ENCODE measurements at regions not wholly inside any gene's neighbourhood (a gene's known extent, or its start where the extent isn't known, plus 50 kb on each side); places are given as distances from the start of the nearest gene placed in this dataset.
"Not testable (repeated sequence)": the region's sequence is repeated elsewhere in the genome, so short reads cannot be mapped to it uniquely, and the experiment has no call there.

DNA sequence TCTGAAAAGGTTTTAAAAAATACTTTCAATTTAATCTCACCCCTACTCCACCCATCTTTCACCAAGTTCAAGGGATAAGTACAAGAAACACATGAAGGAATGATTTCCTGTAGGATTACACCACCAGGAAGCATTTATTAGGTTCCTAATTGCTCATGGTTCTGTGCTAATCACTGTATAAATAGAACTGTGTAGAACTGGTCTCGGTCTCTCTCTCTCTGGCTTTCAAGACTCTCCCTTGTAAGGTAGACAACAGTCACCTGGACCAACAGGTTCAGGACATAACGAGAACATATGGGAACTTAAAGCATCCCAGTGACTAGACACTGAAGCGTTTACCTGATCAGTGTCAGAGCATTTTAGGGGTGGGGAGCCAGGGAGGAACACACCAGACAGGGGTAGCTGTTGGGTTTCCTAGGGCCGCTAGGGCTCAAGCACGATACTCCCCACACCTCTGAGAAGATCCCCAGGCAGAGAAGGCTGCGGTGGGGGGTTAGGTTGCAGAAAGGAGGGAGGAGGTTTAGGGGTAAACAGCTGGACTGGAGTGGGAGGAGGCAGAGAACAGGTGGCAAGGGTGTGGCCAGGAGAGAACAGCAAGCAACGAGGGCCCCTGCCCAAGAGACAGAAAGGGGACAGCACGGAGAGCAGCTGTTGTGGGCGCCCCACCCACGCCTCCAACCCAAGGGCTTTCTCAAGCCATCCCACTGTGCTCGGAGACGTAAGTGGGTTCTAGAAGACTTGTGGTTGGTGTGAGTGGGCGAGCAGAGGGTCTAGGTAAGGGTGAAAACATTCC is 52.5 kb upstream of the USP6NL start:
- no peaks in the 10 kb centered on the region for H3K36me3 ChIP-seq (ENCODE audit: control insufficient read depth in 2 of 2, insufficient read depth in 2 of 2, low read length in 2 of 2)
- no peak overlapping the region for H3K9ac ChIP-seq (ENCODE audit: low read length in 2 of 2)
- no peaks in the 10 kb centered on the region for H3K9me3 ChIP-seq (ENCODE audit: control insufficient read depth in 2 of 2, low read length in 2 of 2)
- H3K4me1 ChIP-seq (ENCODE audit: control insufficient read depth, insufficient read depth, low read length) = no peaks in the 10 kb centered on the region
- H3K27ac ChIP-seq (ENCODE audit: low read length) = no peak overlapping the region
- H3K27me3 ChIP-seq (ENCODE audit: control insufficient read depth in 1 of 2, insufficient read depth in 2 of 2, low read length in 2 of 2) = no peaks in the 10 kb centered on the region
- H3K4me3 ChIP-seq (ENCODE audit: low read length in 2 of 2) = no peak overlapping the region

DNA sequence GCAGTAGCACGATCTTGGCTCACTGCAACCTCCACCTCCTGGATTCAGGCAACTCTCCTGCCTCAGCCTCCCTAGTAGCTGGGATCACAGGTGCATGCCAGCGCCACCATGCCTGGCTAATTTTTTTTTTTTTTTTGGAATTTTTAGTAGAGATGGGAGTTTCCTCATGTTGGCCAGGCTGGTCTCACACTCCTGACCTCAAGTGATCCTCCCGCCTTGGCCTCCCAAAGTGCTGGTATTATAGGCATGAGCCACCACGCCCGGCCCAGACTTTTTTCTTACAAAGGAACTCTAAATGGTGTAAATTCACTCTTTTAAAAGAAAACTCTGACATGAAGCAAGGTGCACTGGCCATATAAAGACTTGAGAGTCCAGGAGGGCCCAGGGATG is 51.7 kb upstream of the USP6NL start:
- not testable (repeated sequence) for H3K9ac ChIP-seq (ENCODE audit: low read length in 2 of 2); H3K27ac ChIP-seq (ENCODE audit: low read length); H3K36me3 ChIP-seq (ENCODE audit: control insufficient read depth in 2 of 2, insufficient read depth in 2 of 2, low read length in 2 of 2); H3K4me3 ChIP-seq (ENCODE audit: low read length in 2 of 2); H3K27me3 ChIP-seq (ENCODE audit: control insufficient read depth in 1 of 2, insufficient read depth in 2 of 2, low read length in 2 of 2); H3K4me1 ChIP-seq (ENCODE audit: control insufficient read depth, insufficient read depth, low read length); H3K9me3 ChIP-seq (ENCODE audit: control insufficient read depth in 2 of 2, low read length in 2 of 2)

DNA sequence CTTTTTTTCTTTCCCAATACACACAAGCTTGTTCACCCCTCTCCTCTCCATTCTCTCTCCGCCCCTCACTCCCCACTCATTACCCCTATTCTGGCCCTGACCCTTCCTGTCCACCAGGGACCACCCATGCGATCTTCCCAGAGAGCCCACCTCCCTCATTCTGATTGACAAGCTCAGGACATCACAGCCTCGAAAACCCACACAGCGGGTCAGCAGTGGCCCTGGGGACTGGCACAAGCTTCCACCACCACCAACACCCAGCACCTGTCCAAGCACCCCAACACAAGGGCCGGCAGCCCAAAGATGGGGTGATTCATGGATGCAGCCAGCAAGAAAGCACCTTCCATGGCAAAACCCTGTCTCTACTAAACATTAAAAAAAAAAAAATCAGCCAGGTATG is 50.0 kb upstream of the USP6NL start:
- Histone ChIP-seq H3K27ac (ENCODE audit: low read length) (no peak overlapping the region), H3K36me3 (ENCODE audit: control insufficient read depth in 2 of 2, insufficient read depth in 2 of 2, low read length in 2 of 2) (no peaks in the 10 kb centered on the region), H3K27me3 (ENCODE audit: control insufficient read depth in 1 of 2, insufficient read depth in 2 of 2, low read length in 2 of 2) (no peaks in the 10 kb centered on the region), H3K4me1 (ENCODE audit: control insufficient read depth, insufficient read depth, low read length) (no peaks in the 10 kb centered on the region), H3K9me3 (ENCODE audit: control insufficient read depth in 2 of 2, low read length in 2 of 2) (no peaks in the 10 kb centered on the region), H3K4me3 (ENCODE audit: low read length in 2 of 2) (no peak overlapping the region), H3K9ac (ENCODE audit: low read length in 2 of 2) (no peak overlapping the region)
